Neural cell (in vitro differentiated cells): ENCODE measurements at regions not wholly inside any gene's neighbourhood (a gene's known extent, or its start where the extent isn't known, plus 50 kb on each side); places are given as distances from the start of the nearest gene placed in this dataset.
A peak's percentile ranks its signal among the peaks of the same experiment; 100 is the strongest.

Source experiments
- H2AFZ ChIP-seq: fragments of 200-600, 300-800 bp; sonication (generic), shearing (Covaris generic); 2 replicates; pipeline ENCODE4 v1.6.0; 2014; ENCODE audit warnings: low read depth, mild to moderate bottlenecking, antibody characterized with exemption, low read length, moderate library complexity
- H3F3A ChIP-seq: fragments of 200-600 bp; shearing (Covaris generic); 2 replicates; pipeline ENCODE4 v1.6.1; 2016; ENCODE audit warnings: mild to moderate bottlenecking, moderate library complexity, mixed read lengths, antibody characterized with exemption, low read length; ENCODE audit not compliant: insufficient read depth, poor library complexity, severe bottlenecking
- H3K27ac ChIP-seq: fragments of 200-600, 300-800 bp; sonication (generic), shearing (Covaris generic); 2 replicates; pipeline ENCODE4 v1.5.1; 2014; ENCODE audit warnings: mild to moderate bottlenecking, low read length, moderate library complexity
- H3K27me3 ChIP-seq: fragments of 300-800, 200-600 bp; sonication (generic), shearing (Covaris generic); 2 replicates; pipeline ENCODE4 v1.6.0; 2014; ENCODE audit warnings: mild to moderate bottlenecking, low read depth, low read length, moderate library complexity; ENCODE audit not compliant: insufficient read depth
- H3K36me3 ChIP-seq: fragments of 300-800, 200-600 bp; sonication (generic), shearing (Covaris generic); 2 replicates; pipeline ENCODE4 v1.5.1; 2014; ENCODE audit warnings: mild to moderate bottlenecking, antibody characterized with exemption, low read length, moderate library complexity; ENCODE audit not compliant: insufficient read depth
- H3K4me2 ChIP-seq: fragments of 300-800, 200-600 bp; sonication (generic), shearing (Covaris generic); 2 replicates; pipeline ENCODE4 v1.6.0; 2014; ENCODE audit warnings: mild to moderate bottlenecking, low read length
- H3K4me3 ChIP-seq: fragments of 300-800, 200-600 bp; sonication (generic), shearing (Covaris generic); 2 replicates; pipeline ENCODE4 v1.5.1; 2014; ENCODE audit warnings: mild to moderate bottlenecking, low read length, moderate library complexity
- H3K79me2 ChIP-seq: fragments of 200-600 bp; shearing (Covaris generic); replicated peaks from 2 replicates; pipeline ENCODE4 v1.6.0; 2014; ENCODE audit warnings: mild to moderate bottlenecking, low read length, moderate library complexity; ENCODE audit not compliant: insufficient read depth
- H3K9ac ChIP-seq: fragments of 300-800, 200-600 bp; sonication (generic), shearing (Covaris generic); 2 replicates; pipeline ENCODE4 v1.6.1; 2016; ENCODE audit warnings: mild to moderate bottlenecking, low read length, mixed read lengths
- H3K9me2 ChIP-seq: fragments of 200-600 bp; shearing (Covaris generic); 2 replicates; pipeline ENCODE4 v1.6.1; 2016; ENCODE audit warnings: mild to moderate bottlenecking, low read length, mixed read lengths; ENCODE audit not compliant: insufficient read depth
- H3K9me3 ChIP-seq: fragments of 200-600, 300-800 bp; sonication (generic), shearing (Covaris generic); 2 replicates; pipeline ENCODE4 v1.6.1; 2016; ENCODE audit warnings: mild to moderate bottlenecking, mixed run types, low read length, moderate library complexity, mixed read lengths
- H4K20me1 ChIP-seq: fragments of 200-600 bp; shearing (Covaris generic); 2 replicates; pipeline ENCODE4 v1.6.1; 2016; ENCODE audit warnings: mild to moderate bottlenecking, mixed run types; ENCODE audit not compliant: insufficient read depth
- EP300 ChIP-seq: fragments of 450-650 bp; conservative IDR thresholded peaks from 2 replicates; pipeline ENCODE4 v1.6.1; 2014; ENCODE audit warnings: antibody characterized with exemption, mild to moderate bottlenecking, moderate library complexity; ENCODE audit not compliant: poor library complexity, severe bottlenecking
- EZH2 ChIP-seq: fragments of 200-600, 300-800 bp; shearing (Covaris generic), sonication (generic); IDR thresholded peaks from 2 replicates; pipeline ENCODE4 v1.6.1; 2014; ENCODE audit warnings: antibody characterized with exemption, low read length, borderline replicate concordance, mild to moderate bottlenecking; ENCODE audit not compliant: insufficient read depth, poor library complexity, severe bottlenecking
- MXI1 ChIP-seq: fragments of 450-650 bp; conservative IDR thresholded peaks from 2 replicates; pipeline ENCODE4 v1.6.1; 2014; ENCODE audit warnings: antibody characterized with exemption, mild to moderate bottlenecking; ENCODE audit not compliant: poor library complexity, severe bottlenecking
- RAD21 ChIP-seq: fragments of 450-650 bp; conservative IDR thresholded peaks from 2 replicates; pipeline ENCODE4 v1.6.1; 2014; ENCODE audit warnings: antibody characterized with exemption, mild to moderate bottlenecking, moderate library complexity
- SMC3 ChIP-seq: fragments of 450-650 bp; conservative IDR thresholded peaks from 2 replicates; pipeline ENCODE4 v1.6.1; 2014; ENCODE audit warnings: antibody characterized with exemption, mild to moderate bottlenecking, moderate library complexity; ENCODE audit not compliant: poor library complexity
- TAF1 ChIP-seq: IDR thresholded peaks from 2 replicates; pipeline ENCODE4 v1.6.1; 2012; ENCODE audit warnings: low read depth
- TF ChIP-seq, protein P1 (sequence below): IDR thresholded peaks from 2 replicates; pipeline ENCODE4 v1.6.1; 2012; ENCODE audit warnings: borderline replicate concordance
- TF ChIP-seq, protein P2 (sequence below): fragments of 450-650 bp; IDR thresholded peaks from 2 replicates; pipeline ENCODE4 v1.5.1; 2014; ENCODE audit warnings: antibody characterized with exemption, mild to moderate bottlenecking, moderate library complexity; ENCODE audit not compliant: poor library complexity, severe bottlenecking

GRCh38 chr11:134468081-134468668 is 56.1 kb upstream of the B3GAT1 start:
- Histone ChIP-seq H3K27me3 (no peaks in the 10 kb centered on the region), H3K9me3 (no peaks in the 10 kb centered on the region), H3K36me3 (no peaks in the 10 kb centered on the region), H3K4me3 (no peak overlapping the region), H3K9me2 (no peaks in the 10 kb centered on the region), H3K9ac (no peak overlapping the region), H3K4me2 (no peak overlapping the region), H3F3A (no peaks in the 10 kb centered on the region), H3K27ac (no peak overlapping the region), H4K20me1 (no peaks in the 10 kb centered on the region), H3K79me2 (no peaks in the 10 kb centered on the region), H2AFZ (no peak overlapping the region)
- TF ChIP-seq RAD21 (no peak), EP300 (no peak)

DNA sequence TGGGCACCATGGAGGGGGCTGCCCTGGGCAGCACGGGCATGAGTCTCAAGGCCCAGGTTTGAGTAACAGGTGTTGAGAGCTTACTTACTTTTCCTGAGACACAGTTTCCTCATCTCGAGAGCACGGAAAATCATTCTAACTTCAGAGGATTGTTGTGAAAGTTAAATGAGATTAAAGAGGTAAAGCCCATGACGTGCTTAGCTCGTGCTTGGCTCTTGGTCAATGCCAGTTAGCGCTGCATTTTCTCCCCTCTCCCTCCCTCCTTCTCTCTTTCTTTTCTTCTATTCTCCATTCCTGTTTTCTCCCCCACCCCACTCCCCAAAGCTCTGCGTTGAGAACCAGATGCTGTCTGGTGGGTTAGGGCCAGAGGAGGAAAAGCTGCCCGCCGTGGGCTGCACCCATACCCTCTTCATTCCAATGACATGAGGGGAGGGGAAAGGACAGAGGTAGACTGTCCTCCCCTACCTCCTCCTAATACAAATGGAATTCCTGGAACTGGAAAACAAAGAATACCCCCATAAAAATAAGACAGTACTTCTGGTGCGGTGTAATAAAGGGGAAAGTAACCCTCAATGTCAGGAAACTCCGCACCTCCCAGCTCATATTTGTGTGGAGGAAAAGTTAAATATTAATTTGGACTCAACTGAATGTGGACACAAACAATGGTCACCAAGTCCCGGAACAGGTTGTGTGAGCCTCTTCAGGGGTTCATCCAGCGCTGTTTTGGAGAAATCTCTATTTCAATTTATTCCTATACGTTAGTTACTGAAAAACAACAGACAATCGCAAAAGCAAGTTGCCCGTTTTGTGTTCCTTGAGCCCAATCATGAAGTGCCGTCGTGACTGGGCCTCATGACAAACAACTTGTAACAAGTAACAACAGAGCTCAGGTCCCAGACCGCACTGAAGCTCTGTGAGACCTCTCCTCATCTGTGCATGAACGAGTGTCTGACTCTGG is 54.8 kb upstream of the B3GAT1 start:
- Histone ChIP-seq H3F3A (no peaks in the 10 kb centered on the region), H3K9ac (no peak overlapping the region), H3K27ac (no peak overlapping the region), H3K9me2 (no peaks in the 10 kb centered on the region), H3K36me3 (no peaks in the 10 kb centered on the region), H3K79me2 (no peaks in the 10 kb centered on the region), H3K4me2 (no peak overlapping the region), H3K9me3 (no peaks in the 10 kb centered on the region), H3K27me3 (no peaks in the 10 kb centered on the region), H3K4me3 (peak overlapping the region; percentile 30), H2AFZ (no peak overlapping the region), H4K20me1 (no peaks in the 10 kb centered on the region)
- TF ChIP-seq, protein P1, sequence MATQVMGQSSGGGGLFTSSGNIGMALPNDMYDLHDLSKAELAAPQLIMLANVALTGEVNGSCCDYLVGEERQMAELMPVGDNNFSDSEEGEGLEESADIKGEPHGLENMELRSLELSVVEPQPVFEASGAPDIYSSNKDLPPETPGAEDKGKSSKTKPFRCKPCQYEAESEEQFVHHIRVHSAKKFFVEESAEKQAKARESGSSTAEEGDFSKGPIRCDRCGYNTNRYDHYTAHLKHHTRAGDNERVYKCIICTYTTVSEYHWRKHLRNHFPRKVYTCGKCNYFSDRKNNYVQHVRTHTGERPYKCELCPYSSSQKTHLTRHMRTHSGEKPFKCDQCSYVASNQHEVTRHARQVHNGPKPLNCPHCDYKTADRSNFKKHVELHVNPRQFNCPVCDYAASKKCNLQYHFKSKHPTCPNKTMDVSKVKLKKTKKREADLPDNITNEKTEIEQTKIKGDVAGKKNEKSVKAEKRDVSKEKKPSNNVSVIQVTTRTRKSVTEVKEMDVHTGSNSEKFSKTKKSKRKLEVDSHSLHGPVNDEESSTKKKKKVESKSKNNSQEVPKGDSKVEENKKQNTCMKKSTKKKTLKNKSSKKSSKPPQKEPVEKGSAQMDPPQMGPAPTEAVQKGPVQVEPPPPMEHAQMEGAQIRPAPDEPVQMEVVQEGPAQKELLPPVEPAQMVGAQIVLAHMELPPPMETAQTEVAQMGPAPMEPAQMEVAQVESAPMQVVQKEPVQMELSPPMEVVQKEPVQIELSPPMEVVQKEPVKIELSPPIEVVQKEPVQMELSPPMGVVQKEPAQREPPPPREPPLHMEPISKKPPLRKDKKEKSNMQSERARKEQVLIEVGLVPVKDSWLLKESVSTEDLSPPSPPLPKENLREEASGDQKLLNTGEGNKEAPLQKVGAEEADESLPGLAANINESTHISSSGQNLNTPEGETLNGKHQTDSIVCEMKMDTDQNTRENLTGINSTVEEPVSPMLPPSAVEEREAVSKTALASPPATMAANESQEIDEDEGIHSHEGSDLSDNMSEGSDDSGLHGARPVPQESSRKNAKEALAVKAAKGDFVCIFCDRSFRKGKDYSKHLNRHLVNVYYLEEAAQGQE: no peak
- TF ChIP-seq MXI1 (no peak), EP300 (no peak)
- TF ChIP-seq, protein P2, sequence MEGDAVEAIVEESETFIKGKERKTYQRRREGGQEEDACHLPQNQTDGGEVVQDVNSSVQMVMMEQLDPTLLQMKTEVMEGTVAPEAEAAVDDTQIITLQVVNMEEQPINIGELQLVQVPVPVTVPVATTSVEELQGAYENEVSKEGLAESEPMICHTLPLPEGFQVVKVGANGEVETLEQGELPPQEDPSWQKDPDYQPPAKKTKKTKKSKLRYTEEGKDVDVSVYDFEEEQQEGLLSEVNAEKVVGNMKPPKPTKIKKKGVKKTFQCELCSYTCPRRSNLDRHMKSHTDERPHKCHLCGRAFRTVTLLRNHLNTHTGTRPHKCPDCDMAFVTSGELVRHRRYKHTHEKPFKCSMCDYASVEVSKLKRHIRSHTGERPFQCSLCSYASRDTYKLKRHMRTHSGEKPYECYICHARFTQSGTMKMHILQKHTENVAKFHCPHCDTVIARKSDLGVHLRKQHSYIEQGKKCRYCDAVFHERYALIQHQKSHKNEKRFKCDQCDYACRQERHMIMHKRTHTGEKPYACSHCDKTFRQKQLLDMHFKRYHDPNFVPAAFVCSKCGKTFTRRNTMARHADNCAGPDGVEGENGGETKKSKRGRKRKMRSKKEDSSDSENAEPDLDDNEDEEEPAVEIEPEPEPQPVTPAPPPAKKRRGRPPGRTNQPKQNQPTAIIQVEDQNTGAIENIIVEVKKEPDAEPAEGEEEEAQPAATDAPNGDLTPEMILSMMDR: no peak

- Histone ChIP-seq H3K9me2 (no peaks in the 10 kb centered on the region), H4K20me1 (no peaks in the 10 kb centered on the region), H3K9ac (no peak overlapping the region), H3K27me3 (no peaks in the 10 kb centered on the region), H3K9me3 (no peaks in the 10 kb centered on the region), H3K27ac (no peak overlapping the region), H3K4me3 (peak overlapping the region; percentile 30), H3K79me2 (no peaks in the 10 kb centered on the region), H3K4me2 (no peak overlapping the region), H2AFZ (no peak overlapping the region), H3K36me3 (no peaks in the 10 kb centered on the region), H3F3A (no peaks in the 10 kb centered on the region)
- TF ChIP-seq EP300: no peak
- TF ChIP-seq, protein P2: no peak
- no peak for TF ChIP-seq TAF1
- TF ChIP-seq, protein P1: no peak
- TF ChIP-seq SMC3: no peak
- no peak for TF ChIP-seq EZH2
These were observed 54.1 kb upstream of the B3GAT1 start for GRCh38 chr11:134466156-134466555.
